Fibroblast of skin of back (primary cell): ENCODE measurements at regions not wholly inside any gene's neighbourhood (a gene's known extent, or its start where the extent isn't known, plus 50 kb on each side); places are given as distances from the start of the nearest gene placed in this dataset.

Experiments used
- DNase-seq: peaks from one replicate; pipeline ENCODE4 v3.0.0-alpha.2; 2013

DNA sequence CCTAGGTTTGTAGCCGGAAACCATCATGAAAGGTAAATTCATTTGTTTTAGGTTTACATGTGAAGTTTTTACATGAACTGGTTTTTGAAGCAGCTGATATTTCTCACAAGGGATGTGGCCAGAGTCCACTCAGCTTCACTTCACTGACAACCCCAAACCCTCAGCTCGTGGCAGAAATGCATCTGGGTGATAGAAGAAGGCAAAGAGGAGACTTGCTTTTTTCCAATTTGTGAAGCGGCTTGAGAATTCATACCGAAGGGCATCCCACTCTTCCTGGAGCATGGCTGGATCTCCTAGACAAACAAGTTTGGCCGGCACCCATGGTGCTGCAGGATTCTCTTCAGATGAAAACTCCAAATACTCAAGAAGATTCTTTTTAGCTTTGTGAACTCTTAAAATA lies 392.8 kb upstream of the CNR1 start:
- DNase-seq: no peak

DNA sequence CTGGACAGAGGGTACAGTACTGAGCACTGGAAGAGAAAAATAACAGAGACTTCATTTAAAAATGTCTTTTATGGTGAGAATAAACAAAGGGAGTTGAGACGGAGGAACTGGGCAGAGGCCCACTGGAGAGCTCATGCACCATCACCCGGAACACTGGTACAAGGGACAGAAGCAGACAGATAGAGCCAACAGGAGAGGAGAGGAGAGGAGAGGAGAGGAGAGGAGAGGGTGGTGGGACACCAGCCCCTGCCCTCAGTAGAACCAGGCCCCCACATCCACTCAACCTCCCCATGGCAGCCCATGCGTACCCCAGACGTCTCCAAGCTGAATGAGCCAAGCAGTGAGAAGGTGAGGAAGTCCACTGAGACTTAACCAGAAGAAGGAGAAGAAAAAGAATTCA lies 390.5 kb upstream of the CNR1 start:
- no peak for DNase-seq

DNA sequence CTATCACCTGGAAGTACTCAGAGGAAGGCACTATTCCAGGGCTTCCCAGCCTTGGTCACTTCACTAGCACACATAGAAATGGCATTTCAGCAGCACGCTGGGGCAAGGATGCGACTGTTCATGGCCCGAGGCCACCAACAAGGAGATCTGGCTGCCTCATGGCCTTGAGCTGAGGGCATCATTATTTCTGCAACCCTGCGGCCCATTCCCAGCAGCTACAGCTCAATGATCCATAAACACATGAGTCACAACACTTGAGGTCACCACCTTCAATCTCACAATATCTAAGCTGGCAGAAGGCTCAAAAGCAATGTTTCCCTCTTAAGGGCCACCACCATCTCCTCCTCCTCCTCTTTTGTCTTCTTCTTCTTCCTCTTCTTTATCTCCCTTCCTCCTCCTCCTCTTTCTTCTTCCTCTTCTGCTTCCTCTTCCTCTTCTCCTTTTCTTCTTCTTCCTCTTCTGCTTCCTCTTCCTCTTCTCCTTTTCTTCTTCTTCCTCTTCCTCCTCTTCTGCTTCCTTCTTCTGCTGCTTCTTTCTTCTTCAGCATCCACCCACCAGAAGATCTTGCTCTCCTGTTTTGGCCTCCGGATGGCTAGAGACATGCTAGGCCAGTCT lies 382.9 kb upstream of the CNR1 start:
- no peak for DNase-seq

DNA sequence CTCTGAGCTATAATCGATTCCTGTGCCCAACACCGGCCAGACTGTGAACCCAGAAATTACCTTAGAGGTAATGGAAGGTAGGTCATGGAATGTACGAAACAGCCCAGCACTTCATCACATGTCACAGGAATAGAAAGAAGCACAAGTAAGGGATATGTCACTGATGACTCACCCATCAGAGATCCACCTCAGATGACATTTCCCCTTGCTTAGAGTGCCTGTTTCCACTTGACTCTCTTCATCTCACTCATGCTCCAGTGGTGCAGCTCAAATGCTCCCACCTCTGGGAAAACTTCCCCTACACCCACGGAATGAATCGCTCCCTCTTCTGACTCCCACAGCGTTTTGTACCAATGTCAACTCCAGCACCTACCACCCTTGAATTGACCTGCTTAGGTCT lies 381.6 kb upstream of the CNR1 start:
- no peak for DNase-seq

DNA sequence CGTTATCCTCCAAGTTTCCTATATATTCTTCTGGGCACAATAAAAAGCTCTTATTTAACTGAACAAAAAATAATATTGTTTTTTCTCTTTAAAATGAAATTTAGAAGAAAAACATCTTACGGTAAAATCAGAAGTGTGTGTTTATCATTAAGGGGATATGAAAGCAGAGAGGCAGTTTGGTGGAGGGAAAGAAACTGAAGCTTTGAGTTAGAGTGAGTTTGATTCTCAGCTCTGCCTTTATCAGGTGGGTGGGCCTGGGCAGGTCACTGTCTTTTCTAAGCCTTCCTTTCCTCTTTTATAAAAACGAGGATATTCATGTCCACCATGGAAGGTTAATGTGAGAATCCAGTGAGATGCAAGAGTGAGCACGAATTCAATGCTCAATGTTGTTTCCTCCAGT lies 379.8 kb upstream of the CNR1 start:
- DNase-seq: no peak

DNA sequence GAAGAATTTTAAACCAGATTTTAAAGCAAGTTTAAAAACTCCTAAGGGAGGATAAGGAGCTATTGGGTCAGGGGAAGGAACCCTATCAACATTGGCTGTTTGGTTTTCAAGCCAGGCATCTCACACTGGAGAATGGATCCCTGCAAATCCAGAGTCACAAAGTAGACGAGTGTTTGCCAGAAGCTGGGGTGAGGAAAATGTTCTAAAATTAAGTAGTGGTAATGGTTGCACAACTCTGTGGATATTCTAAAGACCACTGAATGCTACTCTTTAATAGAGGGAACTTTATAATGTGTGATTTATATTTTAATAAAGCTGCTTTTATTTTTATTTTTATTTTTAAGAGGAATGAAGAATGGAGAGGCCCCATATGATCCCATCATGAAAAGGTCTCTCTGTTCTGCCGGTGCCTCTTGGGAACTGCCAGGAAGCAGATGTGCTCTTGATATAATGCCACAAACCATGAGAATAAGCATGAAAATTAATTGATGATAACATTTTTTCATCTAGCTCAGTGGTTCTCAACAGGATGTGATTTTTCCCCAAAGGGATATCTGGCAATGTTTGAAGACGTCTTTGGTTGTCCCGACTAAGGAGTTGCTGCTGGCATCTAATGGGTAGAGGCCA lies 379.0 kb upstream of the CNR1 start:
- DNase-seq: no peak

DNA sequence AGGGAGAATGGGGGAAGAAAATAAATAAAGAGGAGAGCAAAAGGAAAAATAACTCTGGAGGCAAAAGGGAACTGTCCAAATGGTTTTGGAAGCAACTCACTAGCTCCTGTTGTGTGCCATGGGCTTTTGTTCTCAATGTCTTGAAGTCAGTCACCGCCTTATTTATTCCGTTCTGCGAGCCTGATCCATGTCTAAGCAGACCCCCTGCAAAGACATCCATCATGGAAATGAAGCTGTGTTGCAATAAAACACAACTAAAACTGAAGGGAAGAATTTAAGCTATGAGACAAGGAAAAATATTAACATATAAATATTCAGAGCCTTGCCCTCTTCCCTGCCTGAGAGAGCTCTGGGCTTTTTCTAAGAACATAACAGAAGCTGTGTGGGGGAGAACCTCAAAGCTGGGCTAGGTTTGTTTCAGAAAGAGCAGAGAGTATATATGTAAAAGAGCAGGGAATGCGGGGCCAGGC lies 373.2 kb upstream of the CNR1 start:
- no peak for DNase-seq

DNA sequence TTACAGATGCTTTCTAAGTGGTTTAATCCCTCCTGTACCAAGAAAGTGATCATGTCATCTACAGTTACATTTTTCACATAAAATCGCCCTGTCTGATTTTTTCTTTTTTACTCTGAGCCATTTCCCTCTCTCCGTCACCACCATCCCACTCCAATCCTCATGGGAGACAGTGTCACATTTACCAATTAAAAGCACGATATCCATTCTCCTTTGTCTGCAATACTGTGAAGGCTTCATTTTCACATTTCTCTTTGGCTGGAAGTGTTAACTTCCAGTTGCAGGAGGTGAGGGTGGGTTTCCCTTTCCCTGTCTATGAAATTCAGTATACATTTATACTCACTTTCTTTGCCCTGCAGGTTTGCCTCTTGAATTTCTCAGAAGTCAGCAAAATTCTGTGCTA lies 372.7 kb upstream of the CNR1 start:
- DNase-seq: no peak

DNA sequence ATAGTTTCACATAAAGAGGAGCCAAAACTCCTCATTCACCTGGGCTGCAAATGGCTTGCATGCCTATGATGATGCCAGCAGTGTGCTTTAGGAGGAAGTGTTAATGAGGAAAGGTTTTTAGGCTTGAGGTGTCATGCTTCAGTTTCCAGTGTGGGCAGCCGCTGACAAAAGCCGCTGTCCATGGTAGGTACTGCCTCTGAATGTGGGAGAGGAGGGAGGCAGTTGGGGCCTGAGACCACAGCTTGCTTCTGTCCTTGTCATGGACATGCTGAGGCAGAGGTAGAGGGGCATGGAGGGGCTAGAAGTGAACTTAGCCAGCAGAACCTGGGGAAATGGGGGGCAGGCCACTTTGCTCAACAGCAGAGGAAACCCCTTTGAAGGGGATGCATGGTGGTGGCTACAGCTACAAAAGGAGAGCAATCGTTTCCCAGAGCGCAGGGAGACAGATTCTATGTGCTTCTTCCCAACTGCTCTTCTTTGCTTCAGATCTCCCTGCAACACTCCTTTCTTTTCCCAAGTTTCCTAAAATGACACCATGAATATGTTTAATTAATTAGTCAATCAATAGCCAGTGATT lies 372.1 kb upstream of the CNR1 start:
- DNase-seq: peak; percentile 22

DNA sequence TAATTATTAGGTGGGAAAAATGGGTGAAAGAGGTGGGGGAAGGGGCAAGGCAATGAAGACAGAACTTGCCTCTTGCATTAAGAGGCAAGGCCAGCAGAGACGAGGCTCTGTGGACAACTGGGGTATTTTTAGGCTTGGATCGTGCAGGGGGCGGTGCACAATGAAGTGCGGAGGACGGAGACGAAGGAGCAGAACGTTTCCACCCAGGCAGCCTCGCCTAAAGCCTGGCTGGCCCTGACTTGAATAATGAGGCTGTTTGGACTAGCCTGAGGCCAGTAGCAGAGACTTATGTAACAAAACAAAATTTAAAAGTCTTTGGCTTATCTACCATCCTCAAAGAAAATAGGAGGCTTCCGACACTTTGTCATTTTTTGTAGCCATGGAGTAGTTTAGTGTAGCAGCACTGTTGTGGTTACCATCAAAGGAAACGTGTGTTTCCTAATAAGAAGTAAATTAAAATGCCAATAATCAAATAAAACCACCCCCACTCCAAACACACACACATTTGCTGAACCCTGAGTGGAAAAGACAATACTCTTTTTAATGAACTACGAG lies 370.0 kb upstream of the CNR1 start:
- no peak for DNase-seq

DNA sequence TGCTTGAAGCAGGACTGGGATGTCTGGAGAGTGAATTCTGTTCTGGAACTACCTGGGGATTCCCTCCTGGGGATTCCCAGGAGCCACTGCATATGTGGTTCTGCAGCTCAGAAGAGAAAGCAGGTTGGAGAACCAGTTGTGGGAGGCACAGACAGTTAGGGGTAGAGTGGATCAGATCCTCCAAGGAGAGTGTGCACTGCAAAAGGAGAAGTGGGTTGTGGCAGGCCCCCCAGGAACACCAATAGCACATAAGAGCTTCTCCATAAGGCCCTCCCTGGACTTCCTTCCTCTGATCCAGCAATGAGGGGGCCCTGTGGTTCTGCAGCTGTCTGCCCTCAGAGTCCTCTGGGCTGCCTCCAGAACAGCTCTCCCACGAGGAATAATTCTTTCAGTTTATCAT lies 369.2 kb upstream of the CNR1 start:
- DNase-seq: no peak

DNA sequence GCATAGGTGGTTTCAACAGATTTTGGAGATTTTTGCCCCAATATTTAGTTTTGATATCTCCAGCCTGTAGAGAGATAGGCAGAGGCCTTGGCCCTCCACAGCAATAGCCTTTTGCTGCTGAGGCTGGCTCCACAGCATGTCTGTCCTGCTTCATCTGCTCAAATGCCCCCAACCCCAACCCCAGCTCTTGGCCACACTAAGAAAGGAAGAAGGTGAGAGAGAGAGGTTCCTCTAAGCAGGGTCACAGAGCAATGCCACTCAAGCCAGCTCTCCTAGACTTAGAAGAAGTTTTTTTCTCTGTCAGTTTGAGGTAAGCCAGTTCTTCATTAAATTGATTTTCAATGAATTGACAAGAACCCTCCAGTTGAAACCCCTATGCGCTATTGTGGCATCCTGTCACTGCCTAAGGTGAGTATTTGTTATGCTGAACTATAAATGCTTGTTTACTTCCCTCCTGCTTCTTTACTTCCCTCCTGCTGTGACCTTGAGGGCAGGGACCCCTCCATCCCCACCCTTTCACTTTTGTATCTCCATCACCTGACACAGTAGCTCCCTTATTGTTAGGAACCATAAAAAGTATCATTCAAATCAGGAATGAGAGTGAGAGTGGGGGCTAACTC lies 366.2 kb upstream of the CNR1 start:
- no peak for DNase-seq

DNA sequence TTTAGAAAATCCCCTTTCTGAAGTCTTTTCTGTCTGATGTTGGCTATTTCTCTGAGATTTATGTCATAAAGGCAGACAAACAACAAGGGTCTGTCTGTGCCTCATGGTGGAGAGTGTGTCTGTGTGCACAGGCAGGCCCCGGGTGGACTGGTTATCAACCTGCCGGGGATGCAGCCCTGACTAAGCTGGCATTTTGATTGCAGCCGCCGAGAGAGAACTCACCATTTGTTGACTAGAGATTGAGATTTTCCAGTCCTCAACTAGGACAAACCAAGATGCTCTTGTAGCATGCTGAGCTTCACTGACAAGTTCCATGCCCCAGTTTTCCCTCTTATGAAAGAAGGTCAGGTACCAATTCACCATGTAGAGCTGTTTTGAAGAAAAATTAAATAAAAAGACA lies 363.6 kb upstream of the CNR1 start:
- DNase-seq: no peak

DNA sequence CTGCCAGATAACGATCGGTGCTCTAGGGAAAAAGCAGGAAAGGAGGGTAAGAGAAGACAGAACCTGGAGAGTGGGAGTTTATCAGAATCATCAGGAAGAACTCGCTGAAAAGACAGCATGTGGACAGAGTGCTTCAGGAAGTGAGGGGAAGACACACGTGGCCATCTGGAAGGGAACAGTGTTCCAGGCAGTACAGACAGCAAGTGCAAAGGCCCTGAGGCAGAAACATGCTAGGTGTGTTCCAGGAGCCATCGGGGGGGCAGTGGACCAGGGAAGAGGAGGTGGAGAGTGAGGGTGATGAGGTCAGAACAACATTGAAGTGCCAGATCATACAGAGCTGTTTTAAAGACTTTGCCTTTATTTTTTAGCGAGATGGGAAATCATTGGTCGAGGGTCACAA lies 354.3 kb upstream of the CNR1 start:
- DNase-seq: no peak

DNA sequence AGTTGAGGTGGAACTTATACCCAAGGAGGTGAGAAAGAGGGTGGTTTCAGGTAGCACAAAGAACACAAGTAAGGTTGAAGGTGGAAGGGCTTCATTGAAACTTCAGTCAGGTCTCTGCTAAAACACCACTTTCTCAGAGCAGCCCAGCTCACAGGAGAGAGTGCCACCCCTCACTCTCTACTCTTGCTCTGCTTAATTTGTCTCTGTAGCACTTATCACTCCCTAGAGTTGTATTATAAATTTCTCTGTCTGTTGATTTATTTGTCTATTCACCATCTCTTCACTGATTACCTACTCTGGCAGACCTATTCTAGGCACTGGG lies 353.8 kb upstream of the CNR1 start:
- DNase-seq: no peak

DNA sequence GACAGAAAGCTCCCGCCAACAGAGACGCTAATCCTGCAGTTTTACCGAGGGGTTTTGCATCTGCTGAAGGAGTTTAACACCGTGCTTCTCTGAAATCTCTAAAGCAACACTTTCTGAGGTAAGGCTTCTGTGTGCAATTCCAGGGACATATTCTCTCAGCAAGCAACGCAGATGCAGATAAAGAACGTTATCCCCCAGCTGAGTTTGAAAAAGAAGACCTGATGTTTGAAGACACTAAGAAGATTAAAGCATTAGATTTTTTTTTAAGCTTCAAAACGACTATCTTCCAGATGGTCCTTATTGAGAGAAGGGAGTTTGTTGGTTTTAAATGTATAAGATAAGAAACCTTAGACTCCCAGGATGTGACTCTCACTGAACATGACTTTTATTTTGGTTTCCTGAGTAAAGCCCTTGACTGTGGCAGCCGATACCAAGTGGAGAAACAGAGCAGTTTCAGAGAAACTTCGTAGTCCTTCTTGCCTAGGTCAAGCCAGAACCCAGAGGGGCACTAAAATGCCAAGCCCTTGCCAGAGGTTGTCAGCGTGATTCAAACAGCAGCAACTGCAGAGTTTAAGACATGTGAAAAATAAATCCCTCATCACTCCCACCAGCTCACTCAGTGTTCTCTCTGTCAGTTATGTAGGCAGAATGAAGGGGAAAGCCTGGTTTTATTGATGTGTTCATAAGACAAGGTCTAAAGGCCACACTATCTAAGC lies 353.3 kb upstream of the CNR1 start:
- DNase-seq: no peak

DNA sequence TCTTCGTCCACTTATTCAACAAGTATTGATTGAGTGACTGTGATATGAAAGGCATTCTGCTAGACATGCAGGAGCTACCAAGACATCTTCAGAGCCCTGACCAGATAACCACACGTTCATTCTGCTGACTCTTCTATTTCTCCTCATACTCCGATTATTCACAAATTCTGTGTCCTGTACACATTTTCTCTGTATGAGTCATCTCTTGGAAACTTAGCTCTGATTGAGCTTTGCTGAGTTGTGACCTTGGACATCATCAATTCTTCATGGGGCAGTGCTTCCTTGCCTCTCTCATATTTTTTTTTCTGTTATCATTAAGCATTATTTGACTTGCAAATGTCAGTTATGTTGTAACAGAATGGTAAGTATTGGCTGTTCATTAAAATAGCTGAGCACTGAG lies 351.6 kb upstream of the CNR1 start:
- peak; percentile 2 for DNase-seq

DNA sequence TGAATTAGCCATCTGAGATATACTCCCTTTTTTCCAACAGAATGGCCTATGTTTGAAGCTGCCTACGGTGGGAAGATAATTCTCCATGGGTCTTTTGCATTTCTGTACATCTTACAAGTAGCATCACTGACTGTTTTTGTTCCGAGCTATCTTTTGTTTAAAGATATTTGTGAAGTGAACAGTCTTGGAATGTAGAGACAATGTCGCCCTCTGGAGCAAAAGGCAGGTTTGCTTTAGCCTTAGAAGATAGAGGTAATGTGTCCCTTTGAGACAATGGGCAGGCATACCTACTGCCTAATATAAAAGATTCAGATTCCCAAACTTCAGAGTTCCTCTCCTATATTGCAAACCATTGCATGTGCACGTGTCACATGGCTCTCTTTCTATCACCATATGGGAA lies 347.8 kb upstream of the CNR1 start:
- no peak for DNase-seq

DNA sequence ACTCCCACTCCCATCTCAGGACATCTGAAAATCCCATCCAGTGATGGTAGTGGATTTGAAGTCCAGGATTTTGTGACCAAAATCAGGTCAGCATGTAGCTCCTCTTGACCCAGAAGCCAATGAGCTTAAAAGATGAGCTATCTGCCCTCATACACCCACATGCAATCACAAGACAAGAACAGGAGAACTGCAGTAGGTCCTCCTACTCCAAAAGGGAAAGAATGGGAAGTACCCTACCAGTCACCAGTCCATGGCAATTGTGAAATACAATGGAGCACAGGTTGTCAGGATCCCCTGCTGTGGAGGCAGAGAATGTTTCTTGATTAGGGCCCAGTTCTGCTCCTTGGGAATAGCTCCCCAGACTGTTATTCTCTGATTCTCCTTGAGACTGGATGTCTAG lies 347.3 kb upstream of the CNR1 start:
- DNase-seq: no peak

DNA sequence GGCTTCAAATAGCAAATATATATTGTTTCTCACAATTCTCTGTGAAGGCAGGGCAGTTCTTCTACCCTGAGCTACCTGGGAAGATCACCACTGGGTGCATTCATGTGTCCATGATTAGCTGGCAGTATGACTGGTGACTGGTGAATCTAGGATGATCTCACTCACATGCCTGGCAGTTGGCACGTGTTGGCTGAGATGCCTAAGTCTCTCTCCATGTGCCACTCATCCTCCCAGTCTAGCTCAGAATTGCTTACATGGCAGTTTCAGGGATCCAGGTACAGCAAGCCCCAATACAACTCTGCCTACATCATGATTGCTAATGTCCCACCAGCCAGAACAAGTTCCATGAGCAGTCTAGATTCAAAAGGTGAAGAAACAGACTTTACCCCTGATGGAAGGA lies 346.8 kb upstream of the CNR1 start:
- no peak for DNase-seq

DNA sequence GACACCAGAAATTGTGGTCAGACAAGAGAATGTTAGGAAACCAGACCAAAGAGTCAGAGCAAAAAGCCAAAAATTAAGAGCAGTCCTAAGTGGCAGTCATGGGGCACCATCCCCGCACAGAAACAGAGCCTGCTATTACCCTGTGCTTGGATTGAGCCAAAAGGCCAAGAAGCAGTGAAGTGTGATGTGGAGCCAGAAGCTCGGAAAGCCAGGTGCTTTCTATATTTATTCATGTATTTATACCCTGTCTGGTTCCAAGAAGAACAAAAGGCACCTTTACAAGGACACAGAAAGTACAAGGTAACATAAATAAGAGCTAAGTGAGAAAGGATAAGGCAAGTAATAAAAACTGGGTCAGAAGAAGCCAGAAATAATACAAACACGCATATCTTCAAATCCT lies 336.2 kb upstream of the CNR1 start:
- DNase-seq: no peak

DNA sequence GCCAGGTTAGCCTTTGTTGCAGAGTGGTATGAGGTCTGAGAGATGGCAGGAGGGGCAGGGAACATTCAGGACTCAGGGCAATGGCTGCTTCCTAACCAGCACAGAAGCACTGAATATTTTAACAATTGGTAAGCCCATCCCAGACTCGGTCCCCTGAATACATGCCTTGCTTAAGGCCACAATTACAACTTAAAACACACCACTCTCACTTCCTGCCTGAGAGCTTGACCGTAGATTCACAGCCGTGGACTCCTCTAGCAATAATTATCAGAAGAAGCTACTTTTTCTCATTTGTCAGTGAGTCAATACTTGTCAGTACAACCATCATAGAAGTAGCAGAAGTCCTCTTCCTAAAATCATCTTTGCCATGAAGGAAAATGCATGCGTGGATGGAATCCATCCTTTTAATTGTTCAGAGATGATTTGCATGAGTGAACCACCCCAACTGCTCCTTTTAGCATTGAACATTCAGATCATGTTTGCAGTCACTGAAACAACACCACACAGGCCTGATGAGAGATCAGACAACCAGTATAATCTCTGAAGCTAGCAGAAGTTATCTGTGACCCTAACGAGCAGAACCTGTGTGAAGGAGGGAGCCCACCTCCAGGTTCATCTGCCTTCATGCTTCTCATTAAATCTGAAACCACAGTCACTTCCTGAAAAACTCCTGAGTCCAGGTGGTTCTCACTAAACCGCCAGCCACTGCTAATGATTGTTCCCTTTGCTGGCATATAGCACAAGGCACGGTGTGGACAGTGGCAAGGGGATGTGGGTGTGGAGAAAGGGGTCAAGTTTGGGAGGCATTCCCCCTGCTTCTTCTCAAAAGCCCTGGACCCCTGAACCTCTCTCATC lies 333.9 kb upstream of the CNR1 start:
- no peak for DNase-seq
